ENCODE measurements at regions not wholly inside any gene's neighbourhood (a gene's known extent, or its start where the extent isn't known, plus 50 kb on each side); places are given as distances from the start of the nearest gene placed in this dataset.

- no peak for DNase-seq (ENCODE audit: low read depth)
These were observed 127.0 kb upstream of the STMND1 start for GRCh38 chr6:16974704-16975359.

DNA sequence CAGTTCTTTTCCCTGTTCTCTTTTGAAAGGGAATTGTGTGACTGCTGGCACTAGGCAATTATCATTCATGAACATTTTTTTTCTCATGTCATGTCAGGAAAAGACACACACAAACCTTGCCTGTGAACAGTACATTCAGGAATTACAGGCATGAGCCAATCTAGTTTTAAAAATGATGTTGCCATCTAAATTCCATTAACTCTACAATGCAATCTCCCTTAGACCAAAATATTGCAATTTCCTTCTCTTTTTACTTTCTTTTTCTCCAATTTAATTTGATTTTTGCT, 127.5 kb upstream of the STMND1 start:
- peak; percentile 56 for DNase-seq (ENCODE audit: low read depth)

- no peak for DNase-seq (ENCODE audit: low read depth)
These were observed 128.1 kb upstream of the STMND1 start for GRCh38 chr6:16973545-16974386.

DNA sequence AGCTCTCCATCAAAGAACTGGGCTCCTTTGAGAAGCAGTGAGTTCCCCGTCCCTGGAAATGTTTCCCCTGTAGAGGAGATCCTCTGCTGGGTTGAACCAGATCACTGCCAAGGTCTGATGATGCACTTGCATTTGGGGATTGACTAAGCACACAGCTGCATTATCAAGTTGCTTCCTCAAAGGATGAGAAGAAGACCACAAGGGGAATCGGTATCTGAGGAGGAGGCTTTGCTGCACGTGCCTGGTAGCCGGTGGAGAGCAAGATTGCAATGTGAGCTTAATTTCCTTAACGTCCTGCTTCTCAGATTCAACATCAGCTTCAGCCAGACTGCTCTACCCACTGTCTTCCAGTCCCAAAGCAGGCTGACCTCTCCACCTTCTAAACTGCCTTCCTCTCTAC, 128.8 kb upstream of the STMND1 start:
- no peak for DNase-seq (ENCODE audit: low read depth)

DNA sequence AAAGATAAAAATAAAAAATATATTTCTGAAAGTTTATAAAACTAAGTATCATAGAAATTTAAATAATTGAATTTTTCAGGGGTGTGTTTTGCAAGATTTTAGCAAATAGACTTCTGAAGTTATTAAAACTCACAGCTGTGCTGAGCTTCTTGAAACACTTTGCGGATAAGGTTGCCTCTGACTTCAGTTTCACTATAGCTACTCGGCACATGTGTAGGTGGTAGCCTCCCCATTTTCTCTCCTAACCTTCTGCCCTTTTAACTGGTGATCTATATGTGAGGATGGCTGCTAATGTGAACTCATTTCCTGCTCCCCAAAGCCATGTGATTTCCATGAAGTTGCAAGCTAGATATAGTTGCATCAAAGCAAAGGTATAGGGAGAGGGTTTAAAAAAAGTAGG, 129.3 kb upstream of the STMND1 start:
- no peak for DNase-seq (ENCODE audit: low read depth)

GRCh38 chr6:16969699-16970655, 131.9 kb upstream of the STMND1 start:
- peak; percentile 71 for DNase-seq (ENCODE audit: low read depth)

GRCh38 chr6:16968101-16968500, 133.7 kb upstream of the STMND1 start:
- no peak for DNase-seq (ENCODE audit: low read depth)

- DNase-seq (ENCODE audit: low read depth): no peak
These were observed 134.4 kb upstream of the STMND1 start for GRCh38 chr6:16967470-16967817.

DNA sequence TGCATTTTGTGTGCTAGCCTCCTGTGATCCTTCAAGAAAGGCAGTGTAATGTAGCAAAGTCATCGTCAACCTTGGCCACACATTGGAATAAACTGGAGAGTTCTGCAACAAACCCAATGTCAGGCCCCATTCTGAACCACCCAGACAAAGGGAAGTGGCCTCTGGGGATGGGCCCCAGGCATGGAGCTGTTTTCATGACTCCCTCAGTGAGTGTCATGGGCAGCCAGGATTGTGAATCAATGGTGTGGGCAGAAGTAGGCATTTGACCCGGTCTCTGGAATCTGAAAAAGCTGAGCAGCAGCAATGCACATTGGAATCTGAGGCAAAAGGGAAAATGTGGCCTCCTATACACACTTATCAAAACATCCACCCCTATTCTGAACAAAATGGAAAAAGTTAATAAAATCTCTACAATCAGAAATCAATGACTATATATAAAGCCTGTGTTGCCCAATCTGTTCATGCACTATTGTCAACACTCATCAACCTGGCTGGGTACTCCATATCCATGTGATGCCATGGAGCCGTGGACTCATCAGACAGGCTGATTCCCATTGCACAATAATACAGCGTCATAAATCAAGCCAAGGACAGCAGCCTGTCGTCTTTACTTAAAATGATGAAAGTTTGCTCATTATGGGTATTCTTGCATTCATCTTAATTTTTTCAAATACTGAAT, 134.9 kb upstream of the STMND1 start:
- peak; percentile 39 for DNase-seq (ENCODE audit: low read depth)

GRCh38 chr6:16965689-16966088, 136.2 kb upstream of the STMND1 start:
- no peak for DNase-seq (ENCODE audit: low read depth)

GRCh38 chr6:16964553-16965499, 137.0 kb upstream of the STMND1 start:
- DNase-seq (ENCODE audit: low read depth): peak; percentile 85

DNA sequence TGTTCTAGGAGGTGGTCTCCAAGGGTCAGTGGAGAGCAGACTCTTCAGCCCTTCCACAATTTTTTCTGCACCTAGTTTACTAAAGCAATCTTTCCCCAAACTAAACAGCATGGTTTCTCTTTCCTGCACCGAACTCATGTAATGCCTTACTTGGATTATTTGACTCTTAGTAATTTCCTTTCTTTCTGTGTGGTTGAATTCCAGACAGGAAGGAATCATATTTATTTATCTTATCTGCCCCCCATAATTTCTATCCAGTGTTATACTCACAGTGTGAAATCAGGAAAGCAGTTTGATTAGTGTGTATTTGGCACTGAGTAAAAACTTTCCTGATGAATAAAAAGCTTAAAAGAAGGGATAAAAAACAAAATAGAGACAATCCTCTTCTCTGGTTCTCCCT, 140.3 kb upstream of the STMND1 start:
- peak; percentile 72 for DNase-seq (ENCODE audit: low read depth)

GRCh38 chr6:16959789-16960188, 142.1 kb upstream of the STMND1 start:
- DNase-seq (ENCODE audit: low read depth): no peak

GRCh38 chr6:16956361-16956760, 145.5 kb upstream of the STMND1 start:
- no peak for DNase-seq (ENCODE audit: low read depth)

GRCh38 chr6:16955899-16956298, 146.0 kb upstream of the STMND1 start:
- DNase-seq (ENCODE audit: low read depth): no peak

- no peak for DNase-seq (ENCODE audit: low read depth)
These were observed 147.9 kb upstream of the STMND1 start for GRCh38 chr6:16953905-16954304.

- no peak for DNase-seq (ENCODE audit: low read depth)
These were observed 148.4 kb upstream of the STMND1 start for GRCh38 chr6:16953446-16953845.

- DNase-seq (ENCODE audit: low read depth): no peak
These were observed 150.9 kb upstream of the STMND1 start for GRCh38 chr6:16950825-16951495.

DNA sequence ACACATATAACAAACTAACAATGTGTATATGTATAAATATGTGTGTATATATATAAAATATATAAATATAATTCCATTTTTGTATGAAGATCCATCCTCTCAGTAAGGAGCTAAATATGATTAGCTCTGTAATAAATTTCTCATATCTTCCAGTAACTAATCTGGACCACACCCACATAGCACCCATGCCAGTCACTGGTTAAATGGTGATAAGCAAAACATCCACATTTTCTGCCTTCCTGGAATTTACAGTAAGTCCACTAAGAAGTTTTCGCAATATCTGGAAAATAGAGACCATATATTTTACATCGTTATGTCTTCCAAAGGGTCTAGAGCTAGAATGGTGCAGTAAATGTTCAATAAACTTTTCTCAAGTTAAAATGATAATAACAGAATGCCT, 151.5 kb upstream of the STMND1 start:
- DNase-seq (ENCODE audit: low read depth): peak; percentile 42

DNA sequence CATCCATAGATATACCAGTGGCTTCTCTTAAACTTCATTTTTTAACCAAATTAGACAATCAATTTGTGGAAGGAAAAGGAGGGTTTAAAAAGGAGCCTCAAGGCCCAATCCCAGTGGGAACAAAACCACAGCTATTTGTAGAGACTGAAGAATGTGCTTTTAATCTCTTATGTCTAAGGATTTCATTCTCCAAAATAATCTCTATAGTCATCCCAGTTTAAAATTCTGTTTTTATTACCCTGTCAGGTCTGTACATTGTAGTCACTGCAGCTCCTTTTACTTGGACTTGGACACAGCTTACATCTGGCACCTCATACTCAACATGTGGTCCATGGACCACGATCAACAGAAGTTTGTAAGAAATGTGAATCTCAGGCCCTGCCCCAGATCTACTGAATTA, 152.1 kb upstream of the STMND1 start:
- DNase-seq (ENCODE audit: low read depth): peak; percentile 91
